ENCODE measurements at regions not wholly inside any gene's neighbourhood (a gene's known extent, or its start where the extent isn't known, plus 50 kb on each side); places are given as distances from the start of the nearest gene placed in this dataset.
"Not testable (repeated sequence)": the region's sequence is repeated elsewhere in the genome, so short reads cannot be mapped to it uniquely, and the experiment has no call there.

DNA sequence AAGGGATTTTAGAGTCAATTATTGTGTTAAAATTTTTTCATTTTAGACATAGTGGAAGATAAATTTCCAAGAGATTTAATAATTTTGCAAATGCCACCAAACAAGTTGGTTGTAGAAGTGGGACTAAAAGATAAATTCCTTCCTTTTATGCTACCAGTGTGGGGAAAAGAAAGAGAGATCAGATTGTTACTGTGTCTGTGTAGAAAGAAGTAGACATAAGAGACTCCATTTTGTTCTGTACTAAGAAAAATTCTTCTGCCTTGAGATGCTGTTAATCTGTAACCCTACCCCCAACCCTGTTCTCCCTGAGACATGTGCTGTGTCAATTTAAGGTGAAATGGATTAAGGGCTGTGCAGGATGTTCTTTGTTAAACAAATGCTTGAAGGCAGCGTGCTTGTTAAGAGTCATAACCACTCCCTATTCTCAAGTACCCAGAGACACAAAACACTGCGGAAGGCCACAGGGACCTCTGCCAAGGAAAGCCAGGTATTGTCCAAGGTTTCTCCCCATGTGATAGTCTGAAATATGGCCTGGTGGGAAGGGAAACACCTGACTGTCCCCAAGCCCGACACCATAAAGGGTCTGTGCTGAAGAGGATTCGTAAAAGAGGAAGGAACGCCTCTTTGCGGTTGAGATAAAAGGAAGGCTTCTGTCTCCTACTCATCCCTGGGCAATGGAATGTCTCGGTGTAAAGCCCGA lies 117.0 kb downstream of the CEP44 start:
- not testable (repeated sequence) for DNase-seq (ENCODE audit: low spot score)

DNA sequence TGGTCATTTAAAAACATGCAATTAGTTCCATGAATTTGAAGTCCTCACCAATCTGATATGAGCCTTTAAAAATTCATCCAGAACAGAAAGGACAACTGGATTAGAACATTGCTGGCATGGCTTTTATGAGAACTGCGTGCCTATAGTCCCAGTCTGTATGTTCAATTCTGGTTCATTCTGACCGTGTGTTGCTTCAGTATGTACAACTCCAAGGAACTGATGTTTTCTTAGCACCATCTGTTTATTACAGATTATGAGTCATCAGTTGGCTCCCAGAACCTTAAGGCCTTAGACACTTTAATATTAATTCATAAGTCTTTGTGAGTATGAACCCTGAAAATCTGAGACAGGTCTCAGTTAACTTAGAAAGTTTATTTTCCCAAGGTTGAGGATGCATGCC lies 115.0 kb downstream of the CEP44 start:
- DNase-seq (ENCODE audit: low spot score): no peak

DNA sequence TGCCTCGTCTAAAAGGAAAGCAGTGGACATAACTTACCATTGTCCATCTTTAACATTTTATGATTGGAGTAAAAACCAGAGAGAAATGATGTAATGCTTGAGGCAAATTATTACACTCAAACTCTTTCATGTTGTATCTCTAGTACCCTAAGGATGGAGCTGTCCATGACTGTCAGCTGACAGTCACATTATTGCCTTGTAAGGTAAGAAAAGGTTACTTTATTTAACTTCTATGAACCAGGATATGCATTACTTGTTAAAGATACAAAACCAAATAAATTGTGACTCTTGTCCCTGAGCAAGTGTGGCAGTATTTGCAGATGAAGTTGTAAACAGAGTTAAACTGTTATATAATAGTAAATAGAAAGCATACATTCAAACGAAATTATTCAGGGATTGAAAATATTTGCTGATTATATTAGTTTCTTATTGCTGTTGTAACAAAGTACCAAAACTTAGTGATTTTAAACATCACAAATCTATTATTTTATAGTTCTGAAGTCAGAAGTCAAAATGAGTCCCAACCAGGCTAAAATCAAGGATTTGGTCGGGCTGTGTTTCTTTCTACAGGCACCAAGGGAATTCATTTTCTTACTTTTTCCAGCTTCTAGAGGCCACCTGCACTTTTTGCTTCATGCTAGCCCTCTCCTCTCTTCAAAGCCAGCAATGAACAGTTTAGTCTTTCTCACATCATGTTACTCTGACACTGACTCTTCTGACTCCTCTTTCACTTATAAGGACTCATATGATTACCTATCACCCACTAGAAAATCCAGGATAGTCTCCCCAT lies 113.8 kb downstream of the CEP44 start:
- no peak for DNase-seq (ENCODE audit: low spot score)

DNA sequence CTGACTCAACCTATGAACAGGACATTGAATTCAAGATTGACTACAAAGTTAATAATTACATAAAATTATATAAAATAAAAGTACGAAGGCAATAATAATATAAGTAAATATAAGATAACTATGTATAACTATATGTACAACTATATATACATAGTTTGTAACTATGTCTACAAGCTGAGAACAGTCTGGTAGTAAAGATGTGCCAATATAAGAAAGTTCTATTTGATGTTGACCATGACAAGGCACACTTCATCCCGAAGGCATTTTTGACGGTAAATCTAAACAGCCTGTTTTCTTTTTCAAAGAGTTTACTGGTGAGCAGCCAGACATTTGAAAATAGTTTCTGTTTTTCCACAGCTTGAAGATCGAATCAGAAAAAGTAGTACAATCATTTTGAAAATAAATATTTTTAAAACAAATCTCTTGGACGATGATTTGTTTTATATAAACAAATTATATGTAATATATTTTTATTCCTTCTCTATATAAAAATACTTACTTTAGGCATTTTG lies 112.9 kb downstream of the CEP44 start:
- no peak for DNase-seq (ENCODE audit: low spot score)

DNA sequence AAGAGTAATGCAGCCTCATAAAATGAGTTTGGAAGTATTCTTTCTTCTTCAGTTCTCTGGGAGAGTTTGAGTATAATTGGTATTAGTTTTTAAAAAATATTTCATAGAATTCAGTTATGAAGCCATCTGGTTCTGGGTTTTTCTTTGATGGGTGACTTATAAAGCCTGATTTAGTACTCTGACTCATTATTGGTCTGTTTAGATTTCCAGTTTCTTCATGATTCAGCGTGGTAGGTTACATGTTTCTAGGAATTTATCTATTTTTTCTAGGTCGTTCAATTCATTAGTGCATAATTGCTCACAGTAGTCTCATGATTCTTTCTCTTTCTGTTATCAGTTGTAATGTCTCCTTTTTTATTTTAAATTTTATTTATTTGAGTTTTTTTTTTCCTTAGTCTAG lies 111.2 kb downstream of the CEP44 start:
- DNase-seq (ENCODE audit: low spot score): no peak

DNA sequence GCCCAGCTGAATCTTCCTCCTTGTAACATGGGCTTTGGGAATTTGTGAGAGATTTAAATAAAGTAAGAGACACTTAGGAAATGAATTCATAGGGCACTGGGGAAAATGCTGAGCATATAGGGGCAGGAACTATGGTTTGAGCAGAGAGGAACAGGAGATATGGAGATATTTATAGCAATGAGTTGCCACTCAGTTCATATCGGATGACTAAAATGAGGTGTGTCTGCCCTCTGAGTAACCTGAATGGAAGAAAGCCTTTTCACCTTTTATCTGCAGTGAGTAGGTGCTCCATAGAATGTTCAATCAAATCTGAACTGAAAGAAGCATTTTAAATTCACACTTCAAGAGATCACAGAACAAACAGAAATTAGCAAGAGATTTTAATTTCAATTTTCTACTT lies 105.7 kb downstream of the CEP44 start:
- no peak for DNase-seq (ENCODE audit: low spot score)

DNA sequence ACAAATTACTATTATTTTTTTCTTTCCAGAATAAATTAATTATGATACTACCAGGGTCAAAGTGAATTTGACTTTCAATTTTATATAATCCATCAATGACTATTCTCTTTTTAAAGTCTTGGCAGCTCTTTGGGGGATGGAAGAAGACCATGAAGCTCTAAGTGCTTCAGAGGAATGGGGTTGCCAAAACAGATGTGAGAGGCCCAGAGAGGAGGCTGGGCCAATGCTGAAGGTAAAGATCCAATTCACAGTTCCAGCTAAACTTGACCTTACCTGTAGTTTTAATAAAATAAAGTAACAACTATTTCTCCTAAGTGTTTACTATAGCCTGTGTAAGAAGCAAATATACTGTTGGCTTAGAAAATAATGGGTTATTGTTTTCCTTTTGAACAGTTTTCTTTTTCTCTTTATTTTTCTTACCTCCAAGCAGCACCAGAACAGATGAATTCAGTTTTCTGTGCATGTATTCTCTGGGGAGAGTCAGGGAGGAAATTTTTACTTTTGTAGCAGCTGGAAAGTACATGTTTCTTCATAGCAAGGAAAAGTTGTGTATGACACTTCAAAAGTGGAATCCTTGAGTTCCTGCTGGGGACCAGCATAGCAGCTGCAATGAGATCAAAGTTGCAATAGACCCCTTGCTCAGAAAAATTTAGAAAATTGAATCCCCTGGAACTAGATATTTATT lies 104.9 kb downstream of the CEP44 start:
- no peak for DNase-seq (ENCODE audit: low spot score)

DNA sequence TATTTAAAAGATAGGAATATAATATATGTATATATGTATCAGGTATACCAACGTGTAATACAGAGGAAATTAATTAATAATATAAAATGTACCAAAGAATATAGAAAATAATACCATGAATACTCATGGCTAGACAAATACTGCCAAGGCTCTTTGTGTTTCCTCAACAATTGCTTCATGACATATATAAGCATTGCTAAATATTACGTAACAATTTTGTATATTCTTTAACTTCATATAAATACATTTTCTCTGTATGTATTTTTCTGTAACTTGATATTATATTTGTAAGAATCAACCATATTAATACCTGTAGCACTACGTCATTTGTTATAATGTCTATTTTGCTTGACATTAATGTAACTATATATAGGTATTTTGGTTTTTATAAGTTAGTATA lies 104.0 kb downstream of the CEP44 start:
- DNase-seq (ENCODE audit: low spot score): no peak

DNA sequence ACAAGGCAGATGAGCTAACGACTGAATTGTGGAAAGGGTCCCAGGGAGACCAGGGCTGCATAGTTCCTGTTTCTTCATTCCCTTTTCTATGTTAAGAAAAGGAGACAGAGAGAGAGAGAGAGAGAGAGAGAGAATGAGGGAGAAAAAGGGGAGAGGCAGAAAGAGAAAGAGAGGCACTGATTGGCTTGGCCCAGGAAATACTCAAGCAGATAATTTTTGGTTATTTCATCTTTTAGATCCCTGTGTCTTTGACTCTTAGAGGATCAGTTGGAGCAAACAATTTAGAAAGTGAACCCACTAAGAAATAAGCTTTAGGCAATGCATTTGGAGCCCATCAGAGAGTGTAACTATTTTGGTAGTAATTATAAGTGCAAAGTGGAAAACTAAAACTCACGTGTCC lies 103.4 kb downstream of the CEP44 start:
- no peak for DNase-seq (ENCODE audit: low spot score)

DNA sequence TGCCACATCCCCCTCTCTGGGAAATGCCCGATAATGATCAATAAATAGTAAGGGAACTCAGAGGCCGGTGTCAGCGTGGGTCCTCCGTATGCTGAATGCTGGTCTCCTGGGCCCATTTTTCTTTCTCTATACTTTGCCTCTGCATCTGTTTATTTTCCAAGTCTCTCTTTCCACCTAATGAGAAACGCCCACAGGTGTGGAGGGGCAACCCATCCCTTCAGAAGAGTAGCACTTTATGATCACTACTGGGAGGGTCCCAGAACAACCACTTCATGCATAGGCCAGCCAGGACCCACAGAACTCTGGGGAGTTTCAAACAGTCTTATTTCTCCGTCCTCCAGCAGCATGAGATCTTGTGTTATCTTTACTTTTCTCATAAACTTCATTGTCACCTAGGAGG lies 100.1 kb downstream of the CEP44 start:
- DNase-seq (ENCODE audit: low spot score): no peak

DNA sequence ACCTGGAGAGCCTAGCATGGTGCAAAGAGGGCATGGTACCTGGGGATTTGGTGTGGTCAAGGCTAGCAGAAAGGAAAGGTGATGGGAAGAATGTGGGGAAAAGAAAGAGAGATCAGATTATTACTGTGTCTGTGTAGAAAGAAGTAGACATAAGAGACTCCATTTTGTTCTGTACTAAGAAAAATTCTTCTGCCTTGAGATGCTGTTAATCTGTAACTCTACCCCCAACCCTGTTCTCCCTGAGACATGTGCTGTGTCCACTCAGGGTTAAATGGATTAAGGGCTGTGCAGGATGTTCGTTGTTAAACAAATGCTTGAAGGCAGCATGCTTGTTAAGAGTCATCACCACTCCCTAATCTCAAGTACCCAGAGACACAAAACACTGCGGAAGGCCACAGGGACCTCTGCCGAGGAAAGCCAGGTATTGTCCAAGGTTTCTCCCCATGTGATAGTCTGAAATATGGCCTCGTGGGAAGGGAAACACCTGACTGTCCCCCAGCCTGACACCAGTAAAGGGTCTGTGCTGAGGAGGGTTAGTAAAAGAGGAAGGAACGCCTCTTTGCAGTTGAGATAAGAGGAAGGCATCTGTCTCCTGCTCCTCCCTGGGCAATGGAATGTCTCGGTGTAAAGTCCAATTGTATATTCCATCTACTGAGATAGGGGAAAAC lies 99.4 kb downstream of the CEP44 start:
- DNase-seq (ENCODE audit: low spot score): not testable (repeated sequence)

Data from Ammon's horn (tissue), 1 donor.